CD14-positive monocyte (primary cell): ENCODE measurements at regions not wholly inside any gene's neighbourhood (a gene's known extent, or its start where the extent isn't known, plus 50 kb on each side); places are given as distances from the start of the nearest gene placed in this dataset.

Experiments used
- DNase-seq, 3 donors: peaks; one replicate each; pipeline ENCODE4 v3.0.0-alpha.2; 2011 to 2022
- H2AFZ ChIP-seq: 2 replicates; pipeline ENCODE4 v1.6.0; 2012; ENCODE audit warnings: mild to moderate bottlenecking, low read depth, low read length, inconsistent platforms; ENCODE audit not compliant: insufficient read depth, poor library complexity, severe bottlenecking
- H3K27ac ChIP-seq, 2 donors: 1 replicate in 1 of 2; 2 replicates in 1 of 2; pipeline ENCODE4 v1.5.1; 2012 to 2013; ENCODE audit warnings: low read length in 2 of 2, control low read depth in 1 of 2, inconsistent platforms in 1 of 2, low read depth in 1 of 2, mild to moderate bottlenecking in 1 of 2
- H3K27me3 ChIP-seq, 2 donors: one replicate each; pipeline versions ENCODE4 v1.6.0 to v1.6.1; 2011 to 2013; ENCODE audit warnings: low read length in 2 of 2; ENCODE audit not compliant: control insufficient read depth in 2 of 2, insufficient read depth in 2 of 2
- H3K36me3 ChIP-seq, 2 donors: replicated peaks in 1 of 2; 1 replicate in 1 of 2; 2 replicates in 1 of 2; pipeline versions ENCODE4 v1.5.1 to v1.6.1; 2012 to 2013; ENCODE audit warnings: low read length in 2 of 2, control low read depth in 1 of 2, inconsistent platforms in 1 of 2, mild to moderate bottlenecking in 1 of 2; ENCODE audit not compliant: insufficient read depth in 2 of 2, control insufficient read depth in 1 of 2
- H3K4me1 ChIP-seq, 2 donors: 1 replicate in 1 of 2; 2 replicates in 1 of 2; pipeline versions ENCODE4 v1.5.1 to v1.6.1; 2012 to 2013; ENCODE audit warnings: low read length in 2 of 2, control low read depth in 1 of 2, inconsistent platforms in 1 of 2, mild to moderate bottlenecking in 1 of 2, moderate library complexity in 1 of 2; ENCODE audit not compliant: insufficient read depth in 2 of 2, control insufficient read depth in 1 of 2
- H3K4me2 ChIP-seq: replicated peaks from 2 replicates; pipeline ENCODE3; 2012; ENCODE audit warnings: low read length, moderate library complexity, mild to moderate bottlenecking; ENCODE audit not compliant: poor library complexity, severe bottlenecking; ENCODE audit errors: extremely low read depth
- H3K4me3 ChIP-seq, 3 experiments: fragments of 200-600 bp in 1 of 3; sonication (generic) in 1 of 3; replicated peaks in 1 of 3; 1 replicate in 2 of 3; 2 replicates in 1 of 3; pipeline ENCODE4 v1.5.1; 2011 to 2013; ENCODE audit warnings: low read length in 3 of 3, mild to moderate bottlenecking in 3 of 3, control low read depth in 2 of 3, low read depth in 2 of 3, inconsistent platforms in 1 of 3, moderate library complexity in 1 of 3
- H3K79me2 ChIP-seq: 2 replicates; pipeline ENCODE4 v1.6.0; 2012; ENCODE audit warnings: mild to moderate bottlenecking, control low read depth, inconsistent platforms, low read length, moderate library complexity; ENCODE audit not compliant: insufficient read depth
- H3K9ac ChIP-seq: 2 replicates; pipeline ENCODE4 v1.6.0; 2017; ENCODE audit warnings: low read length, mild to moderate bottlenecking; ENCODE audit not compliant: insufficient read depth, poor library complexity, severe bottlenecking
- H3K9me3 ChIP-seq, 2 donors: replicated peaks in 1 of 2; 1 replicate in 1 of 2; 2 replicates in 1 of 2; pipeline versions ENCODE4 v1.5.1 to v1.6.1; 2012 to 2013; ENCODE audit warnings: low read length in 2 of 2, control low read depth in 1 of 2; ENCODE audit not compliant: control insufficient read depth in 1 of 2, insufficient read depth in 1 of 2
- H4K20me1 ChIP-seq: 2 replicates; pipeline ENCODE4 v1.6.0; 2012; ENCODE audit warnings: mild to moderate bottlenecking, low read length, control low read depth, moderate library complexity; ENCODE audit not compliant: insufficient read depth
- H3K27ac Mint-ChIP-seq, 7 donors: one replicate each; pipeline ENCODE4 v1.8.0; 2020; ENCODE audit warnings: mild to moderate bottlenecking in 7 of 7, mixed read lengths in 7 of 7, moderate library complexity in 6 of 7, inconsistent platforms in 2 of 7
- H3K27me3 Mint-ChIP-seq, 3 donors: one replicate each; pipeline ENCODE4 v1.8.0; 2021 to 2022; ENCODE audit warnings: low read depth in 3 of 3, mild to moderate bottlenecking in 3 of 3, mixed read lengths in 3 of 3, moderate library complexity in 3 of 3, inconsistent platforms in 1 of 3
- H3K36me3 Mint-ChIP-seq, 2 donors: one replicate each; pipeline ENCODE4 v1.8.0; 2020; ENCODE audit warnings: mixed read lengths in 2 of 2, inconsistent platforms in 1 of 2, mild to moderate bottlenecking in 1 of 2
- H3K4me1 Mint-ChIP-seq: one replicate; pipeline ENCODE4 v1.8.0; 2020; ENCODE audit warnings: mild to moderate bottlenecking, mixed read lengths
- H3K4me3 Mint-ChIP-seq, 2 donors: one replicate each; pipeline ENCODE4 v1.8.0; 2020; ENCODE audit warnings: mild to moderate bottlenecking in 2 of 2, mixed read lengths in 2 of 2, moderate library complexity in 1 of 2
- H3K9me3 Mint-ChIP-seq, 7 donors: one replicate each; pipeline ENCODE4 v1.8.0; 2020 to 2022; ENCODE audit warnings: mixed read lengths in 7 of 7, mild to moderate bottlenecking in 6 of 7, moderate library complexity in 6 of 7, inconsistent platforms in 2 of 7
- WGBS: methylation state at CpG from one replicate; pipeline ENCODE4 v1.1.5; 2013; ENCODE audit warnings: missing lambda C conversion rate; ENCODE audit not compliant: insufficient coverage; 5-methylcytosine and 5-hydroxymethylcytosine counted together
- intact Hi-C, 2 donors: fragments of 100-400 bp; cut with micrococcal nuclease; formaldehyde crosslinking; loops; one replicate each; pipeline versions ENCODE4 v1.15.0 to v1.15.1; 2023
- TF ChIP-seq, protein P1 (sequence below): fragments of 200-600 bp; IDR thresholded peaks from one replicate; pipeline ENCODE4 v1.8.0; 2022; ENCODE audit warnings: antibody characterized with exemption, mild to moderate bottlenecking

GRCh38 chr2:120490091-120490798 is 144.3 kb downstream of the INHBB start:
- Histone ChIP-seq H3K27me3 (no peaks in the 10 kb centered on the region), H3K4me1 (no peaks in the 10 kb centered on the region), H3K27ac (no peak overlapping the region), H2AFZ (no peak overlapping the region), H3K36me3 (no peaks in the 10 kb centered on the region), H4K20me1 (no peaks in the 10 kb centered on the region), H3K9me3 (no peaks in the 10 kb centered on the region), H3K4me3 (no peak overlapping the region), H3K9ac (no peak overlapping the region), H3K4me2 (no peak overlapping the region), H3K79me2 (no peaks in the 10 kb centered on the region)
- H3K9me3 Mint-ChIP-seq, result peaks cover 0 to 5% (median 0%) of the 10 kb centered on the region in 7 donors
- no peak for DNase-seq
- no peaks in the 10 kb centered on the region for H3K4me1 Mint-ChIP-seq
- TF ChIP-seq, protein P1, sequence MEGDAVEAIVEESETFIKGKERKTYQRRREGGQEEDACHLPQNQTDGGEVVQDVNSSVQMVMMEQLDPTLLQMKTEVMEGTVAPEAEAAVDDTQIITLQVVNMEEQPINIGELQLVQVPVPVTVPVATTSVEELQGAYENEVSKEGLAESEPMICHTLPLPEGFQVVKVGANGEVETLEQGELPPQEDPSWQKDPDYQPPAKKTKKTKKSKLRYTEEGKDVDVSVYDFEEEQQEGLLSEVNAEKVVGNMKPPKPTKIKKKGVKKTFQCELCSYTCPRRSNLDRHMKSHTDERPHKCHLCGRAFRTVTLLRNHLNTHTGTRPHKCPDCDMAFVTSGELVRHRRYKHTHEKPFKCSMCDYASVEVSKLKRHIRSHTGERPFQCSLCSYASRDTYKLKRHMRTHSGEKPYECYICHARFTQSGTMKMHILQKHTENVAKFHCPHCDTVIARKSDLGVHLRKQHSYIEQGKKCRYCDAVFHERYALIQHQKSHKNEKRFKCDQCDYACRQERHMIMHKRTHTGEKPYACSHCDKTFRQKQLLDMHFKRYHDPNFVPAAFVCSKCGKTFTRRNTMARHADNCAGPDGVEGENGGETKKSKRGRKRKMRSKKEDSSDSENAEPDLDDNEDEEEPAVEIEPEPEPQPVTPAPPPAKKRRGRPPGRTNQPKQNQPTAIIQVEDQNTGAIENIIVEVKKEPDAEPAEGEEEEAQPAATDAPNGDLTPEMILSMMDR, result no peak
- H3K4me3 Mint-ChIP-seq, result no peak overlapping the region
- peaks cover 0 to 7% (median 5%) of the 10 kb centered on the region in 3 donors for H3K27me3 Mint-ChIP-seq
- 93% methylated on average over 3 of the region's 12 CpGs for WGBS
- intact Hi-C loops, result no loop called here
- H3K36me3 Mint-ChIP-seq, result no peaks in the 10 kb centered on the region
- no peak overlapping the region for H3K27ac Mint-ChIP-seq

DNA sequence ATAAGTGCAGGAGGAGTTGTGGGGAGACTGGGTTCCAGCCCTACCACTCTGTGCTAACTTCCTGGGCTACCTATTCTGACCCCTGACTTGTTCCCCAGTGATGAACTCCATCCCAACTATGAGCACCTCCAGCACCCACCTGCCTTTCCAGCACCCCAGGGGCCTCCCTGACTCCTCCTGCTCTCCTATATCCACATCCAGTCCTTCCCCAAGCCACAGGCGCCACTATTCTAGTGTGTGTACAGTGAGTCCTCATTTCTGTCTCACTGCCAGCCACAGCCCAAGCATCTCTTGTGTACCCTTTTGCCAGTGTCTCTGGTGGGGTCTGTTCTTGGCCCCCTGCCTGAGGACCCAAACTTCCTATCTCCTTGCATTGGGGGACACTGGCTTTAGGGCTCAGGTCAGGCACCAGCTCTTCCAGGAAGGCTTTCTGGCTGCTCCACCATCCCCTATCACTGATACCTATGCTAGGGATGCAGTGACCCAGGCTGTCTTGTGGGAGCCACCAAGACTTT is 145.2 kb downstream of the INHBB start:
- Mint-ChIP-seq H3K27ac (no peak overlapping the region), H3K4me1 (no peaks in the 10 kb centered on the region), H3K4me3 (no peak overlapping the region), H3K36me3 (no peaks in the 10 kb centered on the region), H3K27me3 (peaks cover 0 to 5% (median 4%) of the 10 kb centered on the region in 3 donors), H3K9me3 (peaks cover 0 to 5% (median 0%) of the 10 kb centered on the region in 7 donors)
- H3K9me3 ChIP-seq, result no peaks in the 10 kb centered on the region
- intact Hi-C loops, result no loop called here
- no CpG with 5 or more reads among the region's 1 CpG for WGBS
- TF ChIP-seq, protein P1, result no peak
- no peaks in the 10 kb centered on the region for H3K36me3 ChIP-seq
- H2AFZ ChIP-seq, result no peak overlapping the region
- H3K9ac ChIP-seq, result no peak overlapping the region
- no peak overlapping the region for H3K4me2 ChIP-seq
- no peaks in the 10 kb centered on the region for H4K20me1 ChIP-seq
- H3K27ac ChIP-seq, result no peak overlapping the region
- H3K79me2 ChIP-seq, result no peaks in the 10 kb centered on the region
- no peaks in the 10 kb centered on the region for H3K27me3 ChIP-seq
- no peaks in the 10 kb centered on the region for H3K4me1 ChIP-seq
- no peak for DNase-seq
- H3K4me3 ChIP-seq, result no peak overlapping the region
